HG03045 (cell line): ENCODE measurements at regions not wholly inside any gene's neighbourhood (a gene's known extent, or its start where the extent isn't known, plus 50 kb on each side); places are given as distances from the start of the nearest gene placed in this dataset.

ENCODE experiments used
- ATAC-seq: cut with Tn5 transposase; IDR thresholded peaks from one replicate; pipeline ENCODE4 v1.9.1; 2021; ENCODE audit warnings: mild to moderate bottlenecking, moderate library complexity; ENCODE audit not compliant: unreplicated experiment

GRCh38 chr1:166221316-166221715 is 54.5 kb upstream of the FAM78B start:
- no peak for ATAC-seq

DNA sequence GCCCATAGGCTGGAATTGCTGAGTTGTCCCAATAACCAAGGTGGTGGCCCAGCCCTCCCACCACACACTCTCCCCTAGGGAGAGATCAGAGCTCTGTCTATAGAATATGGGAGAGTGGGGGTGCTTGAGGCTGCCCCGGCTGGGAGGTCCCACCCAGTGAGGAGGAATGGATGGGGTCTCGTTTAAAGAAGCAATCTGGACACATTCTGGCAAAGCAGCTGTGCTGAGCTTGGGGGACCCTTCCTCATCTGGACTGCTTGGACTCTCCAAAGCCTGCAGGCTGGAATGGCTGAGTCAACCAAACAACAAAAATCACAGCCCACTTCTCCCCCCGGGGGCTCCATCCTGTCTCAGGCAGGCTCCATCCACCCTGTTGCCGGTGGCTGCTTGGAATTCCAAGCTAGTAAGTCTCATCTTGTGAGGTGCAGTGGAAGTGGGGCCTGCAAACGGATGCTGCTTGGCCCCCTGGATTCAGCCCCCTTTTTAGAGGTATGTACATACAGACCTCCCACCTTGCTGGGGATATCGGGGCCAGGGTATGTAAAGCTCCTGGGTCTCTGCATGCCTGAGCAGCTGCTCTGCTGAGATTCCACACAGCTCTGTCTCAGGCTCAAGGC is 67.1 kb upstream of the FAM78B start:
- no peak for ATAC-seq

DNA sequence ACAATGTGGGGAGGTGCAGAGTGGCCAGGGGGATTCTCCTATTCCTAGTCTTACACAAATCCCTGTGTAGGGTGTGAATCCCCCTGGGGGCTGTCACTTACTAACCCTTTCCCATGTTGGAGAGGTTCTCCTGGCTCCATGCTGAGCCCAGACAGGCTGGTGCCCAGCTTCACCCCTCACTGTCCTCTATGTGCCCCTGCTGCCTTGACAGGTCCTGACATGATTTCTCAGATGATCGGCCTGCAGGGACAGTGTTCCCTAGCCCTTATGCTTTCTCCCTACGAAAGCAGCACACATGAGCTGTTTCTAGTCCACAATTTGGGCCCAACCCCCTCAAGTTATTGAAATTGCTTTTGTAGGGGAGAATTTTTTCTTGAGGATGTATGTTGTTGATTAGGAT is 68.9 kb upstream of the FAM78B start:
- ATAC-seq: no peak

- no peak for ATAC-seq
Observed at GRCh38 chr1:166237675-166238074, 70.9 kb upstream of the FAM78B start.

GRCh38 chr1:166253076-166253779 is 86.4 kb upstream of the FAM78B start:
- no peak for ATAC-seq

GRCh38 chr1:166258017-166258416 is 91.2 kb upstream of the FAM78B start:
- no peak for ATAC-seq

GRCh38 chr1:166261511-166261910 is 94.7 kb upstream of the FAM78B start:
- ATAC-seq: no peak

- no peak for ATAC-seq
Observed at GRCh38 chr1:166270476-166271150, 103.8 kb upstream of the FAM78B start.

GRCh38 chr1:166271151-166271538 is 104.3 kb upstream of the FAM78B start:
- ATAC-seq: no peak

DNA sequence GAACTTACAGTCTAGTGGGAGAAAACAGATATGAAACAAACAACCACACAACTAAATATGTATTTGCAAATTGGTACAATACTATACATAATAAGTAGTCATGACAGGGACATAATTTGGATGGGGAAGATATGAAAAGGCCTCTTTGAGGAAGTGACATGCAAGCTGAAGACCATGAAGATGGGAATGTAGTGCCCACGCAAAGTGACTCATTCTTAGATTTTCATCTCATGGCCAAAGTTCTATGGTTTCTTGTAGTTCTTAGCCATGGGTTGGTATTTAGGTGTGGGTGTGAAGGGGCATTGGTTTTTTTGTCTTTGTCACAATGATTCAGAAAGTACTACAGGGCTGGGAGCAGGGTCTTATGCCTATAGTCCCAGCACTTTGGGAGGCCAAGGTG is 105.4 kb upstream of the FAM78B start:
- ATAC-seq: no peak

DNA sequence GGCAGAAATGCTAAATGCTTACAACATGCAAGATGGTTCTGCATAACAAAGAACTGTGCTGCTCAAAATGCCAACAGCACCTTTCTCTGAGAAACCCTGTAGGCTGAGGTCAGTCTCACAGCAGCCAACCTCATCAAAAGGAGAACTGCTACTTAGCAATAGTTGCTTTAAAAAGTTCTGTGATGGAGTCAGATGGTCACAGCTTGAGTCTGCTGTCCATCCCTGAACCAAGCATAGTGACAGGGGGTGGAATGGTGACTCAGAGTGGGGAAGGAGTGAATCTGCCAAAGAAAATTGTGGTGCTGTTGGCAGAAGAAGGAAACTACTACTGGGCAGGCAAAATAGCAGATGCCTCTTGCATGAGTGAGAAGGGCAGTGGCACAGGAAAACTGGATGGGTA is 106.0 kb upstream of the FAM78B start:
- no peak for ATAC-seq

- no peak for ATAC-seq
Observed at GRCh38 chr1:166273618-166274017, 106.8 kb upstream of the FAM78B start.

DNA sequence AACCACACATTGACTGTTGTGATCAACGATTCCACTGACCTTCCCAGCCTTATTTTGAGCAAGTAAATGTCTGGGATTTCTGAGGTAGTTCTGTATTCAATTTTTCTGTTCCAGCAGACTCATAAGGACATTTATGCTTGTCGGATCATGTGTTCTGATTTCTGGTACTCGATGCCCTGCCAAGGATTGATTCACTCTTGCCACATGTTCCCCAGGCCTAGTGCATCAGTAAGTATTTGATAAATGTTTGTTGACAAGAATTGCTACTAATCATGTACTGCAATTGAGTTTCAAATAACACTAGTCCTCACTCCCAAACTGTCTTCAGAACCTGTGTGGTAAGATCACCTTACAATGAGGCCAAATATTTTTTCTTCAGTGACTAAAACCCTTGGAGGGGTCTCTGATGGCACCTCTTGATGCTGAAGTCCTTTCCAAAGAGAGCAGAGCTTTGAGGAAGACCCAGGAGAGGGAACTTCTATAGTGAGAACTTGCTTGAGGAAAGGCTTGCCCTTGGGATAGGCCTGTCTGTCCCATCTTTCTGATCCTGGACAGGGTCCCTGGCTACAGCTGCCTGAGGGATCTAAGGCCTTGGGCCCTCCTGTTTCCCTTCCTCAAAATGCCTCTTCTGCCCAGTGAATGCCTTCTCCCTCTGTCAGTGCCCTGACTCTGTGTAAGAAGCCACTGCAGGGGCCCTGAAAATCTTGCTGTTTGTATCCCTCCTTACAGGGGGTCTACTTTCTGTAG is 115.8 kb upstream of the FAM78B start:
- no peak for ATAC-seq

- no peak for ATAC-seq
Observed at GRCh38 chr1:166283190-166283589, 116.4 kb upstream of the FAM78B start.

- ATAC-seq: no peak
Observed at GRCh38 chr1:166283600-166283999, 116.8 kb upstream of the FAM78B start.

GRCh38 chr1:166289309-166290050 is 122.7 kb upstream of the FAM78B start:
- no peak for ATAC-seq

GRCh38 chr1:166295656-166296055 is 128.9 kb upstream of the FAM78B start:
- ATAC-seq: no peak

DNA sequence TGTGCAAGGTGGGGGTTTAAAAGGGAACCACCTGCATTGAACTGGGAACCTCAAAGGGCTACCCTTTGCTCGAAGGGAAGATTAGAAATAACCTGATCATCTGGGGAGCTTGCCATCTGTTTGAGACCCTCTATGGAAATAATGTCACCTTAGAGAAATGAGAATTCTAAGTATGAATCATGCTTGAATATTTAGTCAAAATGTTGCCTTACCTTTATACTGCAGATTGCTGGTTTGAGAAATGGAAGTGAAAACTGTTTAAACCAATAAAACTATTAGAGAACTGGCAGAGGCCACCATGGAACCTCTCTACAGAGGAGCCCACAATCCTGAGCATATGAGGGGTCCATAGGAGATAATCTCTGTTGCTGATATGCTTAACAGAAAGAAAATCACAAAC is 131.2 kb upstream of the FAM78B start:
- no peak for ATAC-seq

- no peak for ATAC-seq
Observed at GRCh38 chr1:166300767-166301166, 134.0 kb upstream of the FAM78B start.

- no peak for ATAC-seq
Observed at GRCh38 chr1:166302989-166303758, 136.4 kb upstream of the FAM78B start.
